ENCODE measurements at regions not wholly inside any gene's neighbourhood (a gene's known extent, or its start where the extent isn't known, plus 50 kb on each side); places are given as distances from the start of the nearest gene placed in this dataset.

GRCh38 chr2:204335451-204336058 lies 209.7 kb upstream of the PARD3B start:
- Histone ChIP-seq H3K4me3 (no peak overlapping the region), H3K27ac (no peak overlapping the region), H3K9me2 (replicated peaks; ENCODE audit: insufficient read depth) (no peaks in the 10 kb centered on the region), H3K4me1 (ENCODE audit: insufficient read depth) (no peaks in the 10 kb centered on the region), H3K36me3 (replicated peaks; ENCODE audit: insufficient read depth, low read depth) (no peaks in the 10 kb centered on the region), H3K27me3 (no peaks in the 10 kb centered on the region), H3K9me3 (ENCODE audit: low read depth) (peaks cover 5% of the 10 kb centered on the region), H2AFZ (no peak overlapping the region), H3K79me2 (no peaks in the 10 kb centered on the region), H3K4me2 (no peak overlapping the region), H4K20me1 (ENCODE audit: insufficient read depth, poor library complexity, severe bottlenecking) (no peaks in the 10 kb centered on the region)
- no peak for TF ChIP-seq CTCF (IDR thresholded peaks at IDR 0.05; ENCODE audit: poor library complexity)
- WGBS (ENCODE audit: low lambda C conversion rate, missing lambda C conversion rate), result 61% methylated on average over 2 of the region's 2 CpGs
- DNase-seq (ENCODE audit: low spot score), result no peak

- Histone ChIP-seq H3K4me1 (ENCODE audit: insufficient read depth) (no peaks in the 10 kb centered on the region), H3K9me3 (ENCODE audit: low read depth) (peaks cover 5% of the 10 kb centered on the region), H3K4me2 (no peak overlapping the region), H4K20me1 (ENCODE audit: insufficient read depth, poor library complexity, severe bottlenecking) (no peaks in the 10 kb centered on the region), H3K9me2 (replicated peaks; ENCODE audit: insufficient read depth) (no peaks in the 10 kb centered on the region), H3K36me3 (replicated peaks; ENCODE audit: insufficient read depth, low read depth) (no peaks in the 10 kb centered on the region), H2AFZ (no peak overlapping the region), H3K4me3 (no peak overlapping the region), H3K79me2 (no peaks in the 10 kb centered on the region), H3K27me3 (no peaks in the 10 kb centered on the region), H3K27ac (no peak overlapping the region)
- WGBS (ENCODE audit: low lambda C conversion rate, missing lambda C conversion rate), result 46% methylated on average over 3 of the region's 3 CpGs
- TF ChIP-seq EZH2phosphoT487 (IDR thresholded peaks at IDR 0.05; ENCODE audit: low read depth, severe bottlenecking, unreplicated experiment) (peak; percentile 89), CTCF (IDR thresholded peaks at IDR 0.05; ENCODE audit: poor library complexity) (no peak)
- DNase-seq (ENCODE audit: low spot score), result no peak
Measured at GRCh38 chr2:204336153-204336744, 209.0 kb upstream of the PARD3B start.

- no peaks in the 10 kb centered on the region for H4K20me1 ChIP-seq (ENCODE audit: insufficient read depth, poor library complexity, severe bottlenecking)
- no peak for DNase-seq (ENCODE audit: low spot score)
- no peaks in the 10 kb centered on the region for H3K27me3 ChIP-seq
- H3K9me3 ChIP-seq (ENCODE audit: low read depth), result peaks cover 5% of the 10 kb centered on the region
- H3K4me2 ChIP-seq, result no peak overlapping the region
- H3K79me2 ChIP-seq, result no peaks in the 10 kb centered on the region
- WGBS (ENCODE audit: low lambda C conversion rate, missing lambda C conversion rate), result 77% methylated on average over 1 of the region's 1 CpG
- H2AFZ ChIP-seq, result no peak overlapping the region
- no peaks in the 10 kb centered on the region for H3K36me3 ChIP-seq (replicated peaks; ENCODE audit: insufficient read depth, low read depth)
- TF ChIP-seq EZH2 (IDR thresholded peaks at IDR 0.05; ENCODE audit: borderline replicate concordance) (no peak), EZH2phosphoT487 (IDR thresholded peaks at IDR 0.05; ENCODE audit: low read depth, severe bottlenecking, unreplicated experiment) (no peak), CTCF (IDR thresholded peaks at IDR 0.05; ENCODE audit: poor library complexity) (no peak)
- H3K4me1 ChIP-seq (ENCODE audit: insufficient read depth), result no peaks in the 10 kb centered on the region
- no peak overlapping the region for H3K27ac ChIP-seq
- H3K4me3 ChIP-seq, result no peak overlapping the region
- no peaks in the 10 kb centered on the region for H3K9me2 ChIP-seq (replicated peaks; ENCODE audit: insufficient read depth)
Measured at GRCh38 chr2:204337638-204338037, 207.6 kb upstream of the PARD3B start.
